ENCODE measurements at regions not wholly inside any gene's neighbourhood (a gene's known extent, or its start where the extent isn't known, plus 50 kb on each side); places are given as distances from the start of the nearest gene placed in this dataset.
"Not testable (repeated sequence)": the region's sequence is repeated elsewhere in the genome, so short reads cannot be mapped to it uniquely, and the experiment has no call there.

DNA sequence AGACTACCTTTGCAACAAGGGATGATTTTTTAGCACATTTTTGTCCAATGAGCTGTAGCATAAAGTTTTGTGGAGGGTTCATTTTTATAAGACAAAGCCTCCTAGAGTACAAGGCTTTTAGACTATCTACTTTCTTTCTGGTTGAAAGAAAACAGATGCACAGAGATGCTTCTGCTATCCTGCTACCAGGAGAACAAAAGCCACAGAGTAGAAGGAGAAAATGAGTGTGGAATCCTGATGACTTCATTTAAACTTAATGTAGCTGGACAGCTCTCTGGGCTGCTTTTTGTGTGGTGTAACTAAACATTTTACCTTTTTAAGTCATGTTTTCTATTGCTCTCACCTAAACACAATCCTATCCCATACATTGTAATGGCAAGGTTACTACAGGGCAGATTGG, 1009.4 kb downstream of the TLE1 start:
- no peak for DNase-seq

DNA sequence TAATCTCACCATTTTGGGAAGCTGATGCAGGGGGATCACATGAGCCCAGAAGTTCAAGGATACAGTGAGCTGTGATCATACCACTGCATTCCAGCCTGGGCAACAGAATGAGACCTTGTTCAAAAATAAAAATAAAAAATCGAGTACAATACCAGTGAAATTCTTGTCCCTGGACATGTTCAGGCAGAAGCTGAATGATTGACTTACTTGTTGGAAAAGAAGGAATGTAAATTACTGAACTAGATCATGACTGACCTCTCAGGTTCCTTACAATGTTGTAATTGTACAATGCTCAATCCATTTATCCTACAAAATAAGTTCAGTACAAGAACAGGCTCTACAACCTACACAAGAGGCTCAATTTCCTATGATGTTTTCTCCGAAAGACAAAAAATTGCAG, 1010.4 kb downstream of the TLE1 start:
- no peak for DNase-seq

- DNase-seq = no peak
These were observed 1015.9 kb downstream of the TLE1 start for GRCh38 chr9:80673496-80673895.

- DNase-seq = no peak
These were observed 1023.9 kb downstream of the TLE1 start for GRCh38 chr9:80665479-80665878.

GRCh38 chr9:80664327-80665210, 1024.8 kb downstream of the TLE1 start:
- no peak for DNase-seq

- DNase-seq = not testable (repeated sequence)
These were observed 1029.6 kb downstream of the TLE1 start for GRCh38 chr9:80659751-80660150.

DNA sequence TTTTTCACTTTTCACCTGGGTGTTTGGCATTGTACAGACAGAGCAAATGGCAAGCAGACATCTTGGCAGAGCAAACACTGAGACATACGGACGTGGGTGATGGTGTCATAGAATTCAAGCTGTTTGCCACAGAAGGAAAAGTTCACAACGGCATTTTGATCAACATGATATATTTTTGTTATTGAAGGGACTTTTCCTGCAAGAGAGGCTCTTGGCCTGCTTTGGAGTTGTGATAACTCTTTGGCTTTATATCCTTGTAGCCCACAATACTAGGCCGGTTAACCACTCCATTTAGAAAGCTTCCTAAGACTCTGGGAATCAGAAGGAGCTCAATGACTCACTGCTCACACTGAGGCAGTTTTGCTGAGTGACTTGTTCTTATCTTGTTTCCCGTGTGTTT, 1038.3 kb downstream of the TLE1 start:
- no peak for DNase-seq

GRCh38 chr9:80649496-80649895, 1039.9 kb downstream of the TLE1 start:
- no peak for DNase-seq

DNA sequence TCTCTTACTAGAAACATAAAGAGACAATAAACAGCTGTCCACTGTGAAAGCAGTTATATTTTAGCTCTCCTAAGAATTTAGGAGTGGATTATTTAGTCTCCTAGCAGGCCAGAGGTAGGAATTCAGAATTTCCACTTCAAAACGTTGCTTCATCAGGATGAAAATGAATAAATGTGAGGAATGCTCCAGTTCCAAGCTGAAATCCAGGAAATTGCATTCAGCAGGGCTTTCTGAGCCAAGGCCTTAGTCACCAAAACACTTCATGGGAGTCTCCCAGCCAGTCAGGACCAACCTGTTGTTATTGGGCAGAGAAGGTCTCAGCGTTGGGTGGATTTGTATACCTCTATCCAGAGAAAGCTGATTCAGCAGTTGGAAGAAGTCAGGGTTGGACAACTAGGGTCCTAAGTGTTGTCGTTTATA, 1040.3 kb downstream of the TLE1 start:
- DNase-seq = no peak

DNA sequence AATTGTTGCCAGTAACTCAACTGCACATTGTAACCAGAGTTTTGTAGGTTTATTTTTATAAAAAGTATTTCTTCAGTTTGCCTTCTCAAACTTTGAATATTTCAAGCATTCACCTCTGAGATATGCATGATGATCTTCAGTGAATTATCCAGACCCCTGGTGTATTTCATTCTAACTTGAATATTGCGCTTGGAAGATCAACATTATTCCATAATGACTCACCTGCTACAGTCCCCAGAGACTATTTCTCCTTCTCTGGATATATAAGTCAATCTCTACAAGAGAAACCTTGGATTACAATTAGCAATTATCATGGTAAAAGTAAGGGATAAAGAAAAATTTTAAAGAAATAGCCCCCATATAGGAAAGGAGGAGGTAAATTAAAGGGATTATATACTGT, 1041.0 kb downstream of the TLE1 start:
- DNase-seq = no peak

GRCh38 chr9:80646211-80646610, 1043.1 kb downstream of the TLE1 start:
- DNase-seq = no peak

- DNase-seq = no peak
These were observed 1045.3 kb downstream of the TLE1 start for GRCh38 chr9:80644044-80644443.

DNA sequence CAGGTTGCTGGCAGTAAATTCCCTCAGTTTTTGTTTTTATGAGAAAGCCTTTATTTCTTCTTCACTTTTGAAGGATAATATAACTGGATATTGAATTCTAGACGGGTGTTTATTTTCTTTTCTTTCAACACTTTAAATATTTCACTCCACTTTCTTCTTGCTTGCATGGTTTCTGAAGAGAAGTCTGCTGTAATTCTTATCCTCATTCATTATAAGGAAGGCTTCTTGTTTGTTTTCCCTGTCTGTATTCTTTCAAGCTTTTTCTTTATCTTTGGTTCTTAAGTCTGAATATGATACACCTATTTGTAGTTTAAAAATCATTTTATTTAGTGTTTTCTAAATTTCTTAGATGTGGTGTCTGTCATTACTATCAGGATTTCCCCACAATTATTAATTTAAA, 1054.3 kb downstream of the TLE1 start:
- no peak for DNase-seq

GRCh38 chr9:80632041-80632440, 1057.3 kb downstream of the TLE1 start:
- DNase-seq = no peak

DNA sequence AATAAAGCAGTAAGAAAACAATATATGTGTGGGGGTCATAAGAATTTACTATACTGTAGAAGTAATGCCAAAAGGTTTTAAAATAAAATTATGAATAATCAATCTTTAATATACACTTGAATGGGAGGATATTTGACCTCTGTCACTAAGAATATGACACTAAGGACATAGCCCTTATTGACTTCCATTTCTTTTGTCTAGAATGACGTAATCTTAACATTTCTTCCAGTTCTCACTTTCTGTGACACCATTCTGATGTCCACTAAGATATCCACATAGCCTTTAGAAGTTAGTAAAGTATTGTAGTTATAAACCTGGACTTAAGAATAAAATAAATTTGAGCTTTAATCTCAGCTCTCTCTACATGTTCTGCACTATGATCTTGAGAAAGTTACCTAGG, 1050.7 kb downstream of the TLE4 start:
- no peak for DNase-seq

GRCh38 chr9:80619356-80619755, 1047.6 kb downstream of the TLE4 start:
- no peak for DNase-seq

DNA sequence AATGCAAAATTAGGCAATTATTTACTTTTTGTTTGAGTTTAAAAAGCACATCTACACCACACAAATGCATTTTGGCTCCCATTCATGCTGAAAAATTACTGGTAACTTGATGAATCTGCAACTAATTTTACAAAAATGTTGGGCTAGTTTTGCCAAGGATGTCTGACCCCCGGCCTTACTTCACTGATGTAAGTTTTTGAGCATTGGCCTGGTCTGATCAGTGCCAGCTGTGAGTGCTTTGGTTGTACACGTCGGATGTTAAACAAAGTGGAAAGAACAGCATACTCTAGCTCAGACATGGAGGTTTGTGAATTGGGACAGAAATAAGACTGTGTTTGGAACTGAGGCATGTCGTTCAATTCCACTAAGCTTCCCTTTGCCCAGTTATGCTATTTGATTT, 1044.2 kb downstream of the TLE4 start:
- DNase-seq = no peak

- no peak for DNase-seq
These were observed 1034.0 kb downstream of the TLE4 start for GRCh38 chr9:80605793-80606192.

DNA sequence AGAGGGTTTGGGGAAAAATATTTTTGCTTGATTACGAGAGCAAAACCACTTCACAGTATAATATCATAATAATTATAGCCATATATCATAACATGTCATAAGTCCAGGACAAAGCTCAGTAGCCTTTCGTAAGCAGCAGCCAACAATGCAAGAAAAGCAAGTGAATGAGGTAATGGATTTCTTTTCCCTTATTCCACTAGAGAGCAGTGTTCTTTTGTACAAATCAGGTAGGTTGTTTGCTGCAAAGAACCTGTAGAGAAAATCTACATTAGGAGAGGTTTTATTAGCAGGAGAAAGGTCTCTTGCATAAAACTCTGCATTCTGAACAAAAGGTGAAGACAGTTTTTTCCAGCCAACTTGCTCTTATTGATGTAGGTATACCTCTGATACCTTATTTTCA, 1033.4 kb downstream of the TLE4 start:
- no peak for DNase-seq

- DNase-seq = no peak
These were observed 1030.5 kb downstream of the TLE4 start for GRCh38 chr9:80602291-80602690.

GRCh38 chr9:80596579-80596978, 1024.8 kb downstream of the TLE4 start:
- no peak for DNase-seq

GRCh38 chr9:80595192-80595591, 1023.4 kb downstream of the TLE4 start:
- no peak for DNase-seq

- DNase-seq = no peak
These were observed 1020.6 kb downstream of the TLE4 start for GRCh38 chr9:80592413-80592812.

- DNase-seq = no peak
These were observed 1015.1 kb downstream of the TLE4 start for GRCh38 chr9:80586786-80587330.

DNA sequence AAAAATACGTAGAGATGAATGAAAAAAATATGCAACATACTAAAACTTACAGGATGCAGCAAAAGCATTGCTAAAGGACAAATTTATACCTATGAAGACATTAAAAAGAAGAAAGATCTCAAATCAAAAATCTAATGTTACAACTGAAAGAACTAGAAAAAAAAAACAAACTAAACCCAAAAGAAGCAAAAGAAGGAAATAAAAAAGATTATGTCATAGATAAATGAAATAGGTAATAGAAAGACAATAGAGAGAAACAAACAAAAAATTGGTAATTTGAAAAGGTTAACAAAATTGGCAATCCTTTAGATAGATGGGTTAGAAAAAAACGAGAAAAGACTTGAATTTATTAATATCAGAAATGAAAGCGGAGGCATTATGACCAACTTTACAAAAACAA, 1000.2 kb downstream of the TLE4 start:
- no peak for DNase-seq
